Stimulated activated naive CD8-positive, alpha-beta T cell treated with anti-CD3 and anti-CD28 coated beads, Interleukin-15, amount 100 ng/mL, for 72 hours (primary cell): ENCODE measurements at regions not wholly inside any gene's neighbourhood (a gene's known extent, or its start where the extent isn't known, plus 50 kb on each side); places are given as distances from the start of the nearest gene placed in this dataset.
"Not testable (repeated sequence)": the region's sequence is repeated elsewhere in the genome, so short reads cannot be mapped to it uniquely, and the experiment has no call there.

Experiments used
- ATAC-seq: fragments of 150-1000 bp; cut with Tn5 transposase; 2 replicates; pipeline ENCODE4 v1.10.0; 2021; ENCODE audit warnings: mild to moderate bottlenecking, moderate library complexity
- DNase-seq, 2 donors: peaks; one replicate each; pipeline ENCODE4 v3.0.0; 2021 to 2022
- H3K27ac Mint-ChIP-seq, 2 donors: one replicate each; pipeline ENCODE4 v1.8.0; 2022; ENCODE audit warnings: mild to moderate bottlenecking in 2 of 2, mixed read lengths in 2 of 2, moderate library complexity in 2 of 2
- H3K27me3 Mint-ChIP-seq: one replicate; pipeline ENCODE4 v1.8.0; 2022; ENCODE audit warnings: mixed read lengths
- H3K4me1 Mint-ChIP-seq: one replicate; pipeline ENCODE4 v1.8.0; 2022; ENCODE audit warnings: mild to moderate bottlenecking, mixed read lengths
- H3K4me3 Mint-ChIP-seq, 2 donors: one replicate each; pipeline ENCODE4 v1.8.0; 2022; ENCODE audit warnings: mild to moderate bottlenecking in 2 of 2, mixed read lengths in 2 of 2, moderate library complexity in 1 of 2
- H3K9me3 Mint-ChIP-seq, 2 donors: one replicate each; pipeline ENCODE4 v1.8.0; 2022; ENCODE audit warnings: mixed read lengths in 2 of 2

GRCh38 chr15:95757171-95757570 is 573.3 kb upstream of the NR2F2 start:
- Mint-ChIP-seq H3K9me3 (no peaks in the 10 kb centered on the region), H3K4me1 (no peaks in the 10 kb centered on the region), H3K4me3 (no peak overlapping the region), H3K27ac (no peak overlapping the region), H3K27me3 (no peaks in the 10 kb centered on the region)
- no peak for ATAC-seq
- DNase-seq = no peak

- no peaks in the 10 kb centered on the region for H3K27me3 Mint-ChIP-seq
- H3K9me3 Mint-ChIP-seq = no peaks in the 10 kb centered on the region
- no peak overlapping the region for H3K27ac Mint-ChIP-seq
- H3K4me1 Mint-ChIP-seq = no peaks in the 10 kb centered on the region
- no peak overlapping the region for H3K4me3 Mint-ChIP-seq
- DNase-seq = no peak
- ATAC-seq = no peak
Observed at GRCh38 chr15:95758451-95758850, 572.0 kb upstream of the NR2F2 start.

- Mint-ChIP-seq H3K27ac (no peak overlapping the region), H3K4me3 (no peak overlapping the region), H3K27me3 (no peaks in the 10 kb centered on the region), H3K4me1 (no peaks in the 10 kb centered on the region), H3K9me3 (no peaks in the 10 kb centered on the region)
- no peak for ATAC-seq
- no peak for DNase-seq
Observed at GRCh38 chr15:95758851-95759250, 571.6 kb upstream of the NR2F2 start.

- Mint-ChIP-seq H3K27ac (no peak overlapping the region), H3K4me3 (no peak overlapping the region), H3K4me1 (no peaks in the 10 kb centered on the region), H3K9me3 (no peaks in the 10 kb centered on the region), H3K27me3 (no peaks in the 10 kb centered on the region)
- no peak for ATAC-seq
- DNase-seq = no peak
Observed at GRCh38 chr15:95760508-95760907, 570.0 kb upstream of the NR2F2 start.

- no peaks in the 10 kb centered on the region for H3K27me3 Mint-ChIP-seq
- H3K27ac Mint-ChIP-seq = no peak overlapping the region
- H3K4me1 Mint-ChIP-seq = no peaks in the 10 kb centered on the region
- DNase-seq (no peak), ATAC-seq (no peak)
- H3K9me3 Mint-ChIP-seq = no peaks in the 10 kb centered on the region
- no peak overlapping the region for H3K4me3 Mint-ChIP-seq
Observed at GRCh38 chr15:95761501-95762165, 568.9 kb upstream of the NR2F2 start.

- DNase-seq (no peak), ATAC-seq (no peak)
- H3K27me3 Mint-ChIP-seq = no peaks in the 10 kb centered on the region
- H3K27ac Mint-ChIP-seq = no peak overlapping the region
- H3K4me3 Mint-ChIP-seq = no peak overlapping the region
- H3K9me3 Mint-ChIP-seq = no peaks in the 10 kb centered on the region
- no peaks in the 10 kb centered on the region for H3K4me1 Mint-ChIP-seq
Observed at GRCh38 chr15:95763426-95763825, 567.1 kb upstream of the NR2F2 start.

- Mint-ChIP-seq H3K4me1 (no peaks in the 10 kb centered on the region), H3K27me3 (no peaks in the 10 kb centered on the region), H3K27ac (no peak overlapping the region), H3K9me3 (no peaks in the 10 kb centered on the region), H3K4me3 (no peak overlapping the region)
- DNase-seq (no peak), ATAC-seq (no peak)
Observed at GRCh38 chr15:95765161-95765560, 565.3 kb upstream of the NR2F2 start.

- H3K9me3 Mint-ChIP-seq = no peaks in the 10 kb centered on the region
- H3K4me1 Mint-ChIP-seq = no peaks in the 10 kb centered on the region
- ATAC-seq = no peak
- no peak overlapping the region for H3K27ac Mint-ChIP-seq
- DNase-seq = no peak
- no peak overlapping the region for H3K4me3 Mint-ChIP-seq
- peaks cover 7% of the 10 kb centered on the region for H3K27me3 Mint-ChIP-seq
Observed at GRCh38 chr15:95770196-95770595, 560.3 kb upstream of the NR2F2 start.

GRCh38 chr15:95772982-95773381 is 557.5 kb upstream of the NR2F2 start:
- Mint-ChIP-seq H3K9me3 (no peaks in the 10 kb centered on the region), H3K4me3 (no peak overlapping the region), H3K27me3 (peaks cover 7% of the 10 kb centered on the region), H3K4me1 (no peaks in the 10 kb centered on the region), H3K27ac (no peak overlapping the region)
- no peak for DNase-seq
- ATAC-seq = no peak

GRCh38 chr15:95784508-95784907 is 546.0 kb upstream of the NR2F2 start:
- H3K27ac Mint-ChIP-seq = no peak overlapping the region
- H3K4me3 Mint-ChIP-seq = no peak overlapping the region
- H3K27me3 Mint-ChIP-seq = no peaks in the 10 kb centered on the region
- no peaks in the 10 kb centered on the region for H3K4me1 Mint-ChIP-seq
- H3K9me3 Mint-ChIP-seq = peaks cover 35 to 52% of the 10 kb centered on the region in 2 donors
- ATAC-seq (no peak), DNase-seq (no peak)

- not testable (repeated sequence) for H3K27me3 Mint-ChIP-seq, ATAC-seq, H3K27ac Mint-ChIP-seq, H3K4me1 Mint-ChIP-seq, DNase-seq, H3K4me3 Mint-ChIP-seq
- H3K9me3 Mint-ChIP-seq = peaks cover 36 to 52% of the 10 kb centered on the region in 2 donors
Observed at GRCh38 chr15:95785276-95785675, 545.2 kb upstream of the NR2F2 start.

- H3K9me3 Mint-ChIP-seq = peaks cover under 1 to 3% of the 10 kb centered on the region in 2 donors
- H3K4me3 Mint-ChIP-seq = no peak overlapping the region
- no peaks in the 10 kb centered on the region for H3K4me1 Mint-ChIP-seq
- DNase-seq = no peak
- no peak overlapping the region for H3K27ac Mint-ChIP-seq
- peaks cover 11% of the 10 kb centered on the region for H3K27me3 Mint-ChIP-seq
- ATAC-seq = no peak
Observed at GRCh38 chr15:95793231-95793630, 537.3 kb upstream of the NR2F2 start.

GRCh38 chr15:95795386-95795785 is 535.1 kb upstream of the NR2F2 start:
- no peak for ATAC-seq
- H3K9me3 Mint-ChIP-seq = peaks cover 0 to under 1% of the 10 kb centered on the region in 2 donors
- H3K27ac Mint-ChIP-seq = no peak overlapping the region
- no peak overlapping the region for H3K4me3 Mint-ChIP-seq
- DNase-seq = no peak
- H3K27me3 Mint-ChIP-seq = peaks cover 4% of the 10 kb centered on the region
- no peaks in the 10 kb centered on the region for H3K4me1 Mint-ChIP-seq

GRCh38 chr15:95799286-95800200 is 531.0 kb upstream of the NR2F2 start:
- Mint-ChIP-seq H3K9me3 (no peaks in the 10 kb centered on the region), H3K27ac (no peak overlapping the region), H3K4me1 (no peaks in the 10 kb centered on the region), H3K27me3 (no peaks in the 10 kb centered on the region), H3K4me3 (no peak overlapping the region)
- no peak for DNase-seq
- no peak for ATAC-seq

- Mint-ChIP-seq H3K27ac (no peak overlapping the region), H3K27me3 (no peaks in the 10 kb centered on the region), H3K4me3 (no peak overlapping the region), H3K9me3 (no peaks in the 10 kb centered on the region), H3K4me1 (no peaks in the 10 kb centered on the region)
- ATAC-seq = no peak
- no peak for DNase-seq
Observed at GRCh38 chr15:95804484-95804883, 526.0 kb upstream of the NR2F2 start.

- no peak overlapping the region for H3K27ac Mint-ChIP-seq
- peaks cover 17% of the 10 kb centered on the region for H3K27me3 Mint-ChIP-seq
- ATAC-seq (no peak), DNase-seq (no peak)
- H3K4me3 Mint-ChIP-seq = no peak overlapping the region
- no peaks in the 10 kb centered on the region for H3K4me1 Mint-ChIP-seq
- H3K9me3 Mint-ChIP-seq = no peaks in the 10 kb centered on the region
Observed at GRCh38 chr15:95812491-95812890, 518.0 kb upstream of the NR2F2 start.
